HCT116 (cell line): ENCODE measurements at regions not wholly inside any gene's neighbourhood (a gene's known extent, or its start where the extent isn't known, plus 50 kb on each side); places are given as distances from the start of the nearest gene placed in this dataset.

Experiments used
- ATAC-seq: fragments of 200-7000 bp; cut with Tn5 transposase; 2 replicates; pipeline ENCODE4 v1.9.1; 2020; ENCODE audit warnings: mild to moderate bottlenecking, moderate library complexity
- BruUV-seq: library from RNA; stranded (reverse); fragments of 400-500 nt; replicated peaks from 2 replicates; lab custom pipeline; 2021; lab: Mats Ljungman, UMichigan
- CTCF ChIA-PET: fragments of 300-600 bp; sonication (Branson Sonifier 250); formaldehyde crosslinking; loops from one replicate; lab custom pipeline; 2021; ENCODE audit warnings: antibody characterized with exemption; lab: Charles Lee
- POLR2A ChIA-PET: fragments of 300-600, 350-600 bp; sonication (Branson Sonifier 250); formaldehyde crosslinking; loops from one replicate; lab custom pipeline; 2021; ENCODE audit warnings: antibody characterized with exemption; lab: Charles Lee
- RAD21 ChIA-PET, 2 experiments: fragments of 300-600 bp; sonication (Branson Sonifier 250); formaldehyde crosslinking; loops; one replicate each; lab custom pipeline; 2023; ENCODE audit warnings: low total read pairs in 2 of 2; ENCODE audit not compliant: uncharacterized antibody in 2 of 2, unreplicated experiment in 2 of 2, low non-redundant PET in 1 of 2; lab: Charles Lee
- DNase-seq: peaks from one replicate; pipeline ENCODE4 v3.0.0-alpha.2; 2010; ENCODE audit warnings: low read depth, low spot score
- H2AFZ ChIP-seq: fragments of 200-600 bp; shearing (Covaris generic), sonication (generic); 2 replicates; pipeline ENCODE4 v1.6.1; 2017; ENCODE audit warnings: low read depth, mixed run types, mixed read lengths, antibody characterized with exemption, low read length; ENCODE audit not compliant: poor library complexity, severe bottlenecking
- H3K27ac ChIP-seq: 2 replicates; pipeline ENCODE4 v1.5.1; 2012; ENCODE audit warnings: low read depth, low read length
- H3K27me3 ChIP-seq: fragments of 200-600 bp; sonication (generic); 2 replicates; pipeline ENCODE4 v1.6.1; 2016; ENCODE audit warnings: mixed run types, low read length, mixed read lengths; ENCODE audit not compliant: insufficient read depth
- H3K36me3 ChIP-seq, 2 experiments: fragments of 200-500 bp in 1 of 2; fragments of 200-600 bp in 1 of 2; sonication (Bioruptor generic) in 1 of 2; sonication (generic) in 1 of 2; 2 replicates each; pipeline versions ENCODE4 v1.5.1 to v1.6.1; 2014 to 2016; ENCODE audit warnings: low read length in 2 of 2, inconsistent platforms in 1 of 2, mixed read lengths in 1 of 2, mixed run types in 1 of 2; ENCODE audit not compliant: insufficient read depth in 2 of 2, control insufficient read depth in 1 of 2
- H3K4me1 ChIP-seq, 2 experiments: fragments of 200-600 bp in 1 of 2; sonication (generic) in 1 of 2; 2 replicates each; pipeline versions ENCODE4 v1.5.1 to v1.6.1; 2012 to 2017; ENCODE audit warnings: low read length in 2 of 2, inconsistent platforms in 1 of 2, mild to moderate bottlenecking in 1 of 2, mixed read lengths in 1 of 2, mixed run types in 1 of 2, moderate library complexity in 1 of 2; ENCODE audit not compliant: insufficient read depth in 2 of 2, control insufficient read depth in 1 of 2
- H3K4me2 ChIP-seq: fragments of 200-600 bp; sonication (generic); 2 replicates; pipeline ENCODE4 v1.6.1; 2017; ENCODE audit warnings: mixed run types, low read length, mixed read lengths
- H3K4me3 ChIP-seq, 2 experiments: fragments of 200-600 bp in 1 of 2; sonication (generic) in 1 of 2; replicated peaks in 1 of 2; 2 replicates each; pipeline ENCODE4 v1.5.1; 2011 to 2016; ENCODE audit warnings: low read length in 2 of 2, control low read depth in 1 of 2, low read depth in 1 of 2, mild to moderate bottlenecking in 1 of 2, mixed read lengths in 1 of 2, mixed run types in 1 of 2
- H3K79me2 ChIP-seq: fragments of 200-600 bp; sonication (generic); 2 replicates; pipeline ENCODE4 v1.6.1; 2017; ENCODE audit warnings: mild to moderate bottlenecking, mixed run types, low read length, moderate library complexity, mixed read lengths; ENCODE audit not compliant: insufficient read depth
- H3K9ac ChIP-seq: fragments of 200-600 bp; sonication (generic); 2 replicates; pipeline ENCODE4 v1.6.1; 2016; ENCODE audit warnings: low read length, mixed read lengths
- H3K9me2 ChIP-seq: fragments of 200-600 bp; sonication (generic), shearing (Covaris generic); 2 replicates; pipeline ENCODE4 v1.6.1; 2017; ENCODE audit warnings: mixed run types, mild to moderate bottlenecking, moderate library complexity; ENCODE audit not compliant: insufficient read depth
- H3K9me3 ChIP-seq, 2 experiments: fragments of 200-500 bp in 1 of 2; fragments of 200-600 bp in 1 of 2; sonication (Bioruptor generic) in 1 of 2; sonication (generic) in 1 of 2; 2 replicates each; pipeline ENCODE4 v1.6.1; 2014 to 2017; ENCODE audit warnings: low read length in 2 of 2, mixed read lengths in 2 of 2, inconsistent platforms in 1 of 2, low read depth in 1 of 2, mild to moderate bottlenecking in 1 of 2, mixed run types in 1 of 2, moderate library complexity in 1 of 2; ENCODE audit not compliant: control insufficient read depth in 1 of 2, insufficient read depth in 1 of 2
- H4K20me1 ChIP-seq: fragments of 200-600 bp; sonication (generic), shearing (Covaris generic); 2 replicates; pipeline ENCODE4 v1.6.1; 2017; ENCODE audit warnings: mixed run types, mild to moderate bottlenecking, moderate library complexity; ENCODE audit not compliant: insufficient read depth
- CBX3 ChIP-seq: IDR thresholded peaks from 2 replicates; pipeline ENCODE4 v1.6.1; 2012; ENCODE audit warnings: low read depth
- CEBPB ChIP-seq: IDR thresholded peaks from 2 replicates; pipeline ENCODE4 v1.6.1; 2012; ENCODE audit warnings: low read depth
- EGR1 ChIP-seq: IDR thresholded peaks from 2 replicates; pipeline ENCODE4 v1.6.1; 2012; ENCODE audit warnings: low read depth
- ELF1 ChIP-seq: IDR thresholded peaks from 2 replicates; pipeline ENCODE4 v1.6.1; 2012; ENCODE audit warnings: low read depth, borderline replicate concordance
- EZH2phosphoT487 ChIP-seq: fragments of 200-600 bp; IDR thresholded peaks from 2 replicates; pipeline ENCODE4 v1.6.1; 2018; ENCODE audit warnings: antibody characterized with exemption, borderline replicate concordance
- FOSL1 ChIP-seq: IDR thresholded peaks from 2 replicates; pipeline ENCODE4 v1.6.1; 2012; ENCODE audit warnings: low read depth
- JUND ChIP-seq: IDR thresholded peaks from 2 replicates; pipeline ENCODE4 v1.6.1; 2012
- POLR2A ChIP-seq: IDR thresholded peaks from 2 replicates; pipeline ENCODE4 v1.7.0; 2011; ENCODE audit warnings: borderline replicate concordance; ENCODE audit not compliant: insufficient read depth, insufficient read length; ENCODE audit errors: extremely low read depth
- POLR2AphosphoS5 ChIP-seq: IDR thresholded peaks from 2 replicates; pipeline ENCODE4 v1.6.1; 2011; ENCODE audit warnings: mild to moderate bottlenecking, low read depth, low read length, moderate library complexity
- SIN3A ChIP-seq: IDR thresholded peaks from 2 replicates; pipeline ENCODE4 v1.6.1; 2012; ENCODE audit warnings: low read depth
- SP1 ChIP-seq: IDR thresholded peaks from 2 replicates; pipeline ENCODE4 v1.6.1; 2012; ENCODE audit warnings: low read depth
- SRF ChIP-seq: IDR thresholded peaks from 2 replicates; pipeline ENCODE4 v1.6.1; 2012; ENCODE audit warnings: low read depth
- TCF7L2 ChIP-seq: IDR thresholded peaks from 2 replicates; pipeline ENCODE4 v1.7.0; 2011; ENCODE audit warnings: borderline replicate concordance, inconsistent platforms; ENCODE audit not compliant: insufficient read depth, insufficient read length; ENCODE audit errors: extremely low read depth
- YY1 ChIP-seq: IDR thresholded peaks from 2 replicates; pipeline ENCODE4 v1.6.1; 2011; ENCODE audit warnings: low read length, low read depth, moderate library complexity, mild to moderate bottlenecking; ENCODE audit not compliant: insufficient replicate concordance; ENCODE audit errors: extremely low read depth
- ZFX ChIP-seq: fragments of 450-650 bp; IDR thresholded peaks from 2 replicates; pipeline ENCODE4 v1.6.1; 2017
- intact Hi-C: fragments of 100-400 bp; cut with micrococcal nuclease; formaldehyde crosslinking; loops from 2 replicates; pipeline ENCODE4 v1.10.0; 2022
- TF ChIP-seq, protein P1 (sequence below): IDR thresholded peaks from 2 replicates; pipeline ENCODE4 v1.6.1; 2012; ENCODE audit warnings: low read depth
- TF ChIP-seq, protein P2 (sequence below): IDR thresholded peaks from 2 replicates; pipeline ENCODE4 v1.6.1; 2011; ENCODE audit warnings: mild to moderate bottlenecking, low read length, moderate library complexity; ENCODE audit not compliant: insufficient replicate concordance; ENCODE audit errors: extremely low read depth
- TF ChIP-seq, protein P3 (sequence below): IDR thresholded peaks from 2 replicates; pipeline ENCODE4 v1.6.1; 2012
- TF ChIP-seq, protein P4 (sequence below): IDR thresholded peaks from 2 replicates; pipeline ENCODE4 v1.6.1; 2012

DNA sequence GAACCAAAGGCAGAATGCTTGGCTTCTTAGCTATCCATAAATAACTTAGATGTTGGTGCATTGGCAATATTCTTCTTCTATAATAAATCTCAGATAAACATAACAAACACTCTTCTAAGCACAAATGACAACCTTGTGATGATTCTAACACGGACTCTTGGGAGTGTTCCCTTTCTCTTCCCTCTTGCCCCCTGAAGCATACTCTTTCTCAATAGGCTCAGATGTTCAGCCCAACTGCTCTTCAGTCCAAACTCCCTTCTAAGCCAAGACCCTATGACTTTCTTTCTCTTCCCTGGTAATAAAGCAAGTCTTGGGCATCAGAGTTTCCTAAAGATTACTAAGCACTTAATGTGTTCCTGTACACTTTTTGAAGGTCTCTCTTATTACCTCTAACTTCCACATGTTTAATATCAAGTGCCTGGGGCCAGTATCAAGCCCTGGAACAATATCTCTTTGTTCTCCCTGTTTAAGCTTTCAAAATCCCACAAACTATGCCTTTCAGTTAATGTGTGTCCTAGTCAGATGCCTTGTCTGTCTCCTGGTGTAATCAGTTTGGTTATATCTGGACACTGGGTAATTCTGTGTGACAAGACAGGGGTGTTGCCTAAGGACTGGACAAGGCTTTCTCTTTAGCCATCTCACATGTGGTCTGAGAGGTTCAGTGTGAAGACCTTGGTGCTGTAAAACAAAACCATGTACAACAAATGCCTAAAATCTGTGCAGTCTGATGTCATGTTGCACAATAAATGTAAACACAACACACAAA is 92.9 kb upstream of the IVNS1ABP start (continued):
- TF ChIP-seq, protein P1, sequence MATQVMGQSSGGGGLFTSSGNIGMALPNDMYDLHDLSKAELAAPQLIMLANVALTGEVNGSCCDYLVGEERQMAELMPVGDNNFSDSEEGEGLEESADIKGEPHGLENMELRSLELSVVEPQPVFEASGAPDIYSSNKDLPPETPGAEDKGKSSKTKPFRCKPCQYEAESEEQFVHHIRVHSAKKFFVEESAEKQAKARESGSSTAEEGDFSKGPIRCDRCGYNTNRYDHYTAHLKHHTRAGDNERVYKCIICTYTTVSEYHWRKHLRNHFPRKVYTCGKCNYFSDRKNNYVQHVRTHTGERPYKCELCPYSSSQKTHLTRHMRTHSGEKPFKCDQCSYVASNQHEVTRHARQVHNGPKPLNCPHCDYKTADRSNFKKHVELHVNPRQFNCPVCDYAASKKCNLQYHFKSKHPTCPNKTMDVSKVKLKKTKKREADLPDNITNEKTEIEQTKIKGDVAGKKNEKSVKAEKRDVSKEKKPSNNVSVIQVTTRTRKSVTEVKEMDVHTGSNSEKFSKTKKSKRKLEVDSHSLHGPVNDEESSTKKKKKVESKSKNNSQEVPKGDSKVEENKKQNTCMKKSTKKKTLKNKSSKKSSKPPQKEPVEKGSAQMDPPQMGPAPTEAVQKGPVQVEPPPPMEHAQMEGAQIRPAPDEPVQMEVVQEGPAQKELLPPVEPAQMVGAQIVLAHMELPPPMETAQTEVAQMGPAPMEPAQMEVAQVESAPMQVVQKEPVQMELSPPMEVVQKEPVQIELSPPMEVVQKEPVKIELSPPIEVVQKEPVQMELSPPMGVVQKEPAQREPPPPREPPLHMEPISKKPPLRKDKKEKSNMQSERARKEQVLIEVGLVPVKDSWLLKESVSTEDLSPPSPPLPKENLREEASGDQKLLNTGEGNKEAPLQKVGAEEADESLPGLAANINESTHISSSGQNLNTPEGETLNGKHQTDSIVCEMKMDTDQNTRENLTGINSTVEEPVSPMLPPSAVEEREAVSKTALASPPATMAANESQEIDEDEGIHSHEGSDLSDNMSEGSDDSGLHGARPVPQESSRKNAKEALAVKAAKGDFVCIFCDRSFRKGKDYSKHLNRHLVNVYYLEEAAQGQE = no peak
- TF ChIP-seq CEBPB = no peak

DNA sequence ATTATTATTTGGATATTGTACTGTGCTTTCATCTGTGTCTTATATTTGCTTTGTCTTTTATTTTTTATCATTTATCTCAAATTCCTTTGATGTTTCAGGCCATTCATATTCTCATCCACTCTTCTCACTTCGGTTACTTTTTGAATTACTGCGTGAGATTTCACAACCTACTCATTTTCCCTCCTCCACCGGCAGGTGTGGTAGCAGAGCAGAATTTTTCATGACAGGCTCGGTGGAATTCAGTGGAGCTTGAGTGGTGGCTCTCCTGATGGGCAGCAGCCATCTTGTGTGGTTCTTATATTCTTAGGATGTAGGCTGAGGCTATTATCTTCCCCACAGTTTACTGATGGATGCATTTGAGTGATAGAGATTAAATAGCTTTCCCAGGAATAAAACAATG is 92.3 kb upstream of the IVNS1ABP start:
- H3K9me3 ChIP-seq = no peaks in the 10 kb centered on the region
- H3K36me3 ChIP-seq = no peaks in the 10 kb centered on the region
- H3K79me2 ChIP-seq = no peaks in the 10 kb centered on the region
- intact Hi-C loops = no loop called here
- RAD21 ChIA-PET = no interaction called here
- BruUV-seq = no TSS peak
- CTCF ChIA-PET = no interaction called here
- H3K4me2 ChIP-seq = no peak overlapping the region
- H4K20me1 ChIP-seq = no peaks in the 10 kb centered on the region
- no peak for DNase-seq
- H3K9ac ChIP-seq = no peak overlapping the region
- no peaks in the 10 kb centered on the region for H3K9me2 ChIP-seq
- H3K4me3 ChIP-seq = no peak overlapping the region
- POLR2A ChIA-PET = no interaction called here
- H3K27me3 ChIP-seq = no peaks in the 10 kb centered on the region
- ATAC-seq = no peak
- TF ChIP-seq SP1 = no peak
- TF ChIP-seq ELF1 = no peak
- no peak for TF ChIP-seq SRF
- TF ChIP-seq TCF7L2 = no peak
- TF ChIP-seq FOSL1 = no peak
- TF ChIP-seq POLR2AphosphoS5 = no peak
- TF ChIP-seq, protein P2, sequence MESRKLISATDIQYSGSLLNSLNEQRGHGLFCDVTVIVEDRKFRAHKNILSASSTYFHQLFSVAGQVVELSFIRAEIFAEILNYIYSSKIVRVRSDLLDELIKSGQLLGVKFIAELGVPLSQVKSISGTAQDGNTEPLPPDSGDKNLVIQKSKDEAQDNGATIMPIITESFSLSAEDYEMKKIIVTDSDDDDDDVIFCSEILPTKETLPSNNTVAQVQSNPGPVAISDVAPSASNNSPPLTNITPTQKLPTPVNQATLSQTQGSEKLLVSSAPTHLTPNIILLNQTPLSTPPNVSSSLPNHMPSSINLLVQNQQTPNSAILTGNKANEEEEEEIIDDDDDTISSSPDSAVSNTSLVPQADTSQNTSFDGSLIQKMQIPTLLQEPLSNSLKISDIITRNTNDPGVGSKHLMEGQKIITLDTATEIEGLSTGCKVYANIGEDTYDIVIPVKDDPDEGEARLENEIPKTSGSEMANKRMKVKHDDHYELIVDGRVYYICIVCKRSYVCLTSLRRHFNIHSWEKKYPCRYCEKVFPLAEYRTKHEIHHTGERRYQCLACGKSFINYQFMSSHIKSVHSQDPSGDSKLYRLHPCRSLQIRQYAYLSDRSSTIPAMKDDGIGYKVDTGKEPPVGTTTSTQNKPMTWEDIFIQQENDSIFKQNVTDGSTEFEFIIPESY = no peak
- TF ChIP-seq, protein P3, sequence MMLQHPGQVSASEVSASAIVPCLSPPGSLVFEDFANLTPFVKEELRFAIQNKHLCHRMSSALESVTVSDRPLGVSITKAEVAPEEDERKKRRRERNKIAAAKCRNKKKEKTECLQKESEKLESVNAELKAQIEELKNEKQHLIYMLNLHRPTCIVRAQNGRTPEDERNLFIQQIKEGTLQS = no peak
- no peak for TF ChIP-seq EZH2phosphoT487
- TF ChIP-seq, protein P4, sequence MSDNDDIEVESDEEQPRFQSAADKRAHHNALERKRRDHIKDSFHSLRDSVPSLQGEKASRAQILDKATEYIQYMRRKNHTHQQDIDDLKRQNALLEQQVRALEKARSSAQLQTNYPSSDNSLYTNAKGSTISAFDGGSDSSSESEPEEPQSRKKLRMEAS = no peak
- no peak for TF ChIP-seq YY1
- TF ChIP-seq EGR1 = no peak
- no peak for TF ChIP-seq POLR2A
- TF ChIP-seq JUND = no peak
- no peak for TF ChIP-seq CBX3
- TF ChIP-seq SIN3A = no peak
- TF ChIP-seq ZFX = no peak
- H3K4me1 ChIP-seq = no peaks in the 10 kb centered on the region
- H2AFZ ChIP-seq = no peak overlapping the region
- no peak overlapping the region for H3K27ac ChIP-seq
